ENCODE measurements at regions not wholly inside any gene's neighbourhood (a gene's known extent, or its start where the extent isn't known, plus 50 kb on each side); places are given as distances from the start of the nearest gene placed in this dataset.

DNA sequence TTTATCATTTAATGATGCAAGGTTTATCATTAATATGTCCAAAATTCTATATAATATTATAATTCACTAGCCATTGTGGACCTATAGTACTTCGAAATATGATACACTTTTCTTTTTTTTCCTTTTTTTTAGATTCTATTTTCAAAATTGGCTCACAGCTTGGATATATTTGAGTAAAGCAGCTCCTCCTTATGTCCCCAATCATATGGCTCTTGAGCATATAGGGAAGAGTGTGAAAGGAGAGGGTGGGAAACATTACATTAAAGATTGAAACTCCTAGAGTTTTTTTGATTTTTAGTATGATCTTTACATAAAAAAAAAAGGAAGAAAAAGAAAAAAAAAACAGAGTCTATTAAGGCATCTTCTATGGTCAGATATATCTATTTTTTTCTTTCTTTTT lies 457.9 kb downstream of the RIT2 start:
- Histone ChIP-seq H3K36me3 (ENCODE audit: control insufficient read depth, insufficient read depth, low read length) (no peaks in the 10 kb centered on the region), H3K27me3 (ENCODE audit: control insufficient read depth, insufficient read depth, low read length) (no peaks in the 10 kb centered on the region), H3K4me1 (ENCODE audit: control insufficient read depth, insufficient read depth, low read length) (peaks cover 3% of the 10 kb centered on the region; the same call in 1 of the 2 replicates), H3K9ac (ENCODE audit: low read length) (no peak overlapping the region), H3K9me3 (ENCODE audit: control insufficient read depth, insufficient read depth, low read depth, low read length) (peaks cover 10% of the 10 kb centered on the region), H3K4me3 (ENCODE audit: low read depth, low read length) (no peak overlapping the region), H3K27ac (ENCODE audit: low read depth, low read length) (no peak overlapping the region)

DNA sequence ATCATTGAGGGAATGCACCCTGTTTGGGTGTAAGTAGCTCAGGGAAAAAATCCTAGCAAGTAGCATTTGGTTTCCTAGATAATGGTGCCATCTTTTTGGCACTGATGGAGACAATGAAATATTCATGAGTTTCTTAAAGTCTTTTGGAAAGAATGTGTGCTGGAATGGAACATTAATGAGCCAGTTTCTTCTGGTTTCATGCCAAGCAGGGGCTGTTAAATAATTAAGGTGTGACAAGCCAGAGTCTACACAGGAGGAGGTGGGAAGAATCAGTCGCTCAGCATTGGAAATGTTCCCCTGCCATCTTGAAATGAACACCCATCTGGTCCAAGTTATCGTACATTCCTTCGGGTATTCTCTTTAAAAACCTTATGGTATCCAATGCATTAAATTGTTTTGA lies 457.3 kb downstream of the RIT2 start:
- Histone ChIP-seq H3K4me1 (ENCODE audit: control insufficient read depth, insufficient read depth, low read length) (peaks cover 3% of the 10 kb centered on the region; the same call in 1 of the 2 replicates), H3K27ac (ENCODE audit: low read depth, low read length) (no peak overlapping the region), H3K9ac (ENCODE audit: low read length) (no peak overlapping the region), H3K36me3 (ENCODE audit: control insufficient read depth, insufficient read depth, low read length) (no peaks in the 10 kb centered on the region), H3K27me3 (ENCODE audit: control insufficient read depth, insufficient read depth, low read length) (no peaks in the 10 kb centered on the region), H3K9me3 (ENCODE audit: control insufficient read depth, insufficient read depth, low read depth, low read length) (peaks cover 10% of the 10 kb centered on the region), H3K4me3 (ENCODE audit: low read depth, low read length) (no peak overlapping the region)

DNA sequence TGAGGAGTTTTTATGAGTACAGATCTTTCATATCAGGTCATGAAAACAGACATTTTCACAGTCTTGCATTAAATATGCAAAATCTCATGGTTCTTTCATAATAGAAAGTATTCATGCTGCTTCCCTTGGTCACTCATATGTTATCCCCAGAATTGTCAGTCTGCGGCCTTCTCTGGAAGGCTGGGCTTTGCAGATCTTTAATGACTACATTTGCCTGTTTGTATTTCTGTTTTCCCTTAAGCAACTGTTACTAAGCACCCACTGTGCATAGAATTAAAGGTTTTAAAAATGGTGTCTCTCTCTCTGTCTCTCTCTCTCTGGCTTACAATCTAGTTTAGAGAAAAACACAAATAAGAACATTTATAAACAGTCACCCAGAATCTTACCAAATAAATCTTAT lies 456.3 kb downstream of the RIT2 start:
- peaks cover 8% of the 10 kb centered on the region for H3K9me3 ChIP-seq (ENCODE audit: control insufficient read depth, insufficient read depth, low read depth, low read length)
- no peaks in the 10 kb centered on the region for H3K4me1 ChIP-seq (ENCODE audit: control insufficient read depth, insufficient read depth, low read length)
- no peak overlapping the region for H3K9ac ChIP-seq (ENCODE audit: low read length)
- H3K27me3 ChIP-seq (ENCODE audit: control insufficient read depth, insufficient read depth, low read length): no peaks in the 10 kb centered on the region
- no peak overlapping the region for H3K4me3 ChIP-seq (ENCODE audit: low read depth, low read length)
- no peak overlapping the region for H3K27ac ChIP-seq (ENCODE audit: low read depth, low read length)
- H3K36me3 ChIP-seq (ENCODE audit: control insufficient read depth, insufficient read depth, low read length): no peaks in the 10 kb centered on the region

DNA sequence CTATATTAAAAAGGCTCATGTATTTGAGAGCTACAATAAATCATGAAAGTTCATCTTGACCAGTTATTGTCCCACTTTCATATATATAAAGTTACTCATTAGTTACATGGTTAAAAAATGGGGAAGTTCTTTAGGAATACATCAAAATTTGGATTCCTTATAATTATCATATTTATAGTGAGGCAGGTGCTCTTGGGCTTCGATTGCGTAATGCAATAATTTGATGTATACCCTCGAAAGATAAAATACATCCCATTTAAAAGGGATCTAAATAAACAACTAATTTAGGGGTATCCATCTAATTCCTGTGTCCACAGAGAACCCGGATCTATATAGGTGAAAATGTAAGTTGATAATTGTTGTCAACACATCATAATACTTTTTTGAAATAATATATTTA lies 444.6 kb downstream of the RIT2 start:
- H3K27ac ChIP-seq (ENCODE audit: low read depth, low read length): no peak overlapping the region
- no peak overlapping the region for H3K4me3 ChIP-seq (ENCODE audit: low read depth, low read length)
- no peak overlapping the region for H3K9ac ChIP-seq (ENCODE audit: low read length)

DNA sequence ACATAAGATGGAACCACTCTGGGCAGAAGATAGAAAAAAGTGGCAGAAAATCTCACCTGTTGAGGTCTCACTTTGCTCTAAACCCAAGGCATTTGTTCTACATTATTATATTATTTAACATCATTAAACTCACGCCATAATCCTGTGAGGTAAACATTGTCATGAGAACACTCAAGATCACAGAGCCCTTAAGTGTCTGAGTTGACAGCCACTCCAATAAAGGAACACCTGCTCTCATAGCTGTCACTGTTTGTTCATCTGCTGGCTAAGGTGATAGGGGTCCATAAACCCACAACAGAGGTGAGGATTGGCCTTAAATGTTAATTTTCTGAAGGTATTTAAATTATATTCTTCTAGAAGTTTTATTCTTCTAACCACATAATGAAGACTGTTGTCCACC lies 439.7 kb downstream of the RIT2 start:
- no peak overlapping the region for H3K4me3 ChIP-seq (ENCODE audit: low read depth, low read length)
- no peak overlapping the region for H3K9ac ChIP-seq (ENCODE audit: low read length)
- peaks cover 2% of the 10 kb centered on the region; the same call in 1 of the 2 replicates for H3K9me3 ChIP-seq (ENCODE audit: control insufficient read depth, insufficient read depth, low read depth, low read length)
- H3K4me1 ChIP-seq (ENCODE audit: control insufficient read depth, insufficient read depth, low read length): no peaks in the 10 kb centered on the region
- H3K27ac ChIP-seq (ENCODE audit: low read depth, low read length): no peak overlapping the region
- H3K27me3 ChIP-seq (ENCODE audit: control insufficient read depth, insufficient read depth, low read length): no peaks in the 10 kb centered on the region
- no peaks in the 10 kb centered on the region for H3K36me3 ChIP-seq (ENCODE audit: control insufficient read depth, insufficient read depth, low read length)

More for the DNA sequence above, 444.6 kb downstream of the RIT2 start:
- no peaks in the 10 kb centered on the region for H3K27me3 ChIP-seq (ENCODE audit: control insufficient read depth, insufficient read depth, low read length)
- H3K9me3 ChIP-seq (ENCODE audit: control insufficient read depth, insufficient read depth, low read depth, low read length): no peaks in the 10 kb centered on the region
- H3K4me1 ChIP-seq (ENCODE audit: control insufficient read depth, insufficient read depth, low read length): no peaks in the 10 kb centered on the region
- H3K36me3 ChIP-seq (ENCODE audit: control insufficient read depth, insufficient read depth, low read length): no peaks in the 10 kb centered on the region; the same call in 1 of the 2 replicates

DNA sequence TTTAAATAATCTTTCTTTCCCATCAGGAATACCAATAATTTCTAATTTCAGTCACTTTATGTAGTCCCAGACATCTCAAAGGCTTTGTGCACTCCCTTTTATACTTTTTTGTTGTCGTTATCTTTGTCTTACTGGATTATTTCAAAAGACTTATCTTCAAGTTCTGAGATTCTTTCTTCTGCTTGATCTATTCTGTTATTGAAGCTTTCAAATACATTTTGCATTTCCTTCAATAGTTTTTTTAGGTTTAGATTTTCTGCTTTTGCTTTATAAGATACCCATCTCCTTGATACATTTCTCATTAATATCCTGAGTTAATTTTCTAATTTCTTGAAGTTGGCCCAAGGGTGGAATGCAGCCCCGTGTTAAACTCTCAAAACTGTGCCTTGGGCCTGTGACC lies 432.4 kb downstream of the RIT2 start:
- Histone ChIP-seq H3K9ac (ENCODE audit: low read length) (no peak overlapping the region), H3K36me3 (ENCODE audit: control insufficient read depth, insufficient read depth, low read length) (peaks cover 5% of the 10 kb centered on the region; the same call in 1 of the 2 replicates)

DNA sequence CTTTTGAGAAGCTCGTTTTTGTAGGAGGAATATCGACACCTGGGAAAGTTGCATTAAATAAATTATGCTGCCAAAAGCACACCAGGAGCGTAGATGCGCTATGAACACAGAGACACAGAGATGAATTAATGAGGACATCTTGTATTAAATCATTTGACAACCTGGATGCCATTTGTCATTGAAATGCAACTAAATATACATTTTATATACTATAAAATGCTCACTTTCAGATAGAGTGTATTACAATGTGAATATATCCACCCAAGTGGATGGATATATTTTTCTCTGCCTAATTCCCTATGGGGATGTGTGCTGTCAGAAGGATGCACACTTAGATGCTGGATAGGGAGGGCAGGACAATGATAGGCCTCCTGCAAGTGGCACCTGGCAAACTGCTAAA lies 426.2 kb downstream of the RIT2 start:
- Histone ChIP-seq H3K4me1 (ENCODE audit: control insufficient read depth, insufficient read depth, low read length) (no peaks in the 10 kb centered on the region), H3K27ac (ENCODE audit: low read depth, low read length) (no peak overlapping the region), H3K9me3 (ENCODE audit: control insufficient read depth, insufficient read depth, low read depth, low read length) (peaks cover 9% of the 10 kb centered on the region), H3K27me3 (ENCODE audit: control insufficient read depth, insufficient read depth, low read length) (no peaks in the 10 kb centered on the region), H3K36me3 (ENCODE audit: control insufficient read depth, insufficient read depth, low read length) (peaks cover 2% of the 10 kb centered on the region; the same call in 1 of the 2 replicates), H3K4me3 (ENCODE audit: low read depth, low read length) (no peak overlapping the region), H3K9ac (ENCODE audit: low read length) (no peak overlapping the region)

More for the DNA sequence above, 432.4 kb downstream of the RIT2 start:
- Histone ChIP-seq H3K4me3 (ENCODE audit: low read depth, low read length) (no peak overlapping the region), H3K27ac (ENCODE audit: low read depth, low read length) (no peak overlapping the region), H3K27me3 (ENCODE audit: control insufficient read depth, insufficient read depth, low read length) (no peaks in the 10 kb centered on the region), H3K9me3 (ENCODE audit: control insufficient read depth, insufficient read depth, low read depth, low read length) (peaks cover 22% of the 10 kb centered on the region), H3K4me1 (ENCODE audit: control insufficient read depth, insufficient read depth, low read length) (no peaks in the 10 kb centered on the region)
